ENCODE measurements at regions not wholly inside any gene's neighbourhood (a gene's known extent, or its start where the extent isn't known, plus 50 kb on each side); places are given as distances from the start of the nearest gene placed in this dataset.

DNA sequence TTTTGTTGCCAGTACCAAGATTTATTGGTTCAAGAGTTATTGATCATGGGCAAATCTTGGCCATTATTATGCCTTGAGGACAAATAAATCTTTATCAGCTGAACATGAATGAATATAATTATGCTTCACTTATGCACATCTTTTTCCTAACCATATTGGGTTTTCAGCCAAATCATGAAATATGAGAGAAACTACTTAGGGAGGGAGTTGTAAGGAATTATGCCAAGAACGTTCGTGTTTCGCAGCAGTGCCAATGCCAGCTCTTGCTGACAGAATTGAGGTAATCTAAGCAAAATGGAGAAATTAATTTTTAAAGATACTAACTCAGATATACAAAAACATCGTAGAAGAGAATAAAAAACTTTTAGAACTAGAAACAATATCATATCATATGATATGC is 301.1 kb upstream of the SASH1 start:
- no peak overlapping the region for H3K4me3 ChIP-seq (ENCODE audit: low read depth, low read length)
- TF ChIP-seq, protein P1, sequence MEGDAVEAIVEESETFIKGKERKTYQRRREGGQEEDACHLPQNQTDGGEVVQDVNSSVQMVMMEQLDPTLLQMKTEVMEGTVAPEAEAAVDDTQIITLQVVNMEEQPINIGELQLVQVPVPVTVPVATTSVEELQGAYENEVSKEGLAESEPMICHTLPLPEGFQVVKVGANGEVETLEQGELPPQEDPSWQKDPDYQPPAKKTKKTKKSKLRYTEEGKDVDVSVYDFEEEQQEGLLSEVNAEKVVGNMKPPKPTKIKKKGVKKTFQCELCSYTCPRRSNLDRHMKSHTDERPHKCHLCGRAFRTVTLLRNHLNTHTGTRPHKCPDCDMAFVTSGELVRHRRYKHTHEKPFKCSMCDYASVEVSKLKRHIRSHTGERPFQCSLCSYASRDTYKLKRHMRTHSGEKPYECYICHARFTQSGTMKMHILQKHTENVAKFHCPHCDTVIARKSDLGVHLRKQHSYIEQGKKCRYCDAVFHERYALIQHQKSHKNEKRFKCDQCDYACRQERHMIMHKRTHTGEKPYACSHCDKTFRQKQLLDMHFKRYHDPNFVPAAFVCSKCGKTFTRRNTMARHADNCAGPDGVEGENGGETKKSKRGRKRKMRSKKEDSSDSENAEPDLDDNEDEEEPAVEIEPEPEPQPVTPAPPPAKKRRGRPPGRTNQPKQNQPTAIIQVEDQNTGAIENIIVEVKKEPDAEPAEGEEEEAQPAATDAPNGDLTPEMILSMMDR (IDR thresholded peaks at IDR 0.05; ENCODE audit: control insufficient read depth, extremely low read depth, insufficient read depth): no peak
- no peak for DNase-seq (ENCODE audit: low read depth)

DNA sequence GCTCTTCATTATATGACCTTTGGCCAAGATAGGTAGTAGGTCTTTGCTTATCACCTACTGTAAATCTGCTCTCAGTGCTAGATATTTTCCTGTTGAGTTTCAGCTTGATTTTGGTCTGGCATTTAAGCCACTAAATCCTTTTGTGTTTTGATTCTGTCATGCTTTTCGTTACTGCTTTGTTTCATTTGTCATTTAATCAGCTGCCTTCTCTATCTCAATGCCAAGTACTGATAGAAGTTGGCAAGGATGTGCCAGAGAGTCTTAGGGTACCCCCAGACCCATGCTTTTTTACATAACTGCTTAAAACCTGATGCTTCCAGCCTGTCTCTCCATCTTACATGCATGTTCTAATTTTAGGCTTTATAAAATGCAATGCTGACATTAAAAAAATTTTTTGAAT is 300.1 kb upstream of the SASH1 start:
- no peak overlapping the region for H3K4me3 ChIP-seq (ENCODE audit: low read depth, low read length)
- TF ChIP-seq, protein P1 (IDR thresholded peaks at IDR 0.05; ENCODE audit: control insufficient read depth, extremely low read depth, insufficient read depth): no peak
- no peak for DNase-seq (ENCODE audit: low read depth)

DNA sequence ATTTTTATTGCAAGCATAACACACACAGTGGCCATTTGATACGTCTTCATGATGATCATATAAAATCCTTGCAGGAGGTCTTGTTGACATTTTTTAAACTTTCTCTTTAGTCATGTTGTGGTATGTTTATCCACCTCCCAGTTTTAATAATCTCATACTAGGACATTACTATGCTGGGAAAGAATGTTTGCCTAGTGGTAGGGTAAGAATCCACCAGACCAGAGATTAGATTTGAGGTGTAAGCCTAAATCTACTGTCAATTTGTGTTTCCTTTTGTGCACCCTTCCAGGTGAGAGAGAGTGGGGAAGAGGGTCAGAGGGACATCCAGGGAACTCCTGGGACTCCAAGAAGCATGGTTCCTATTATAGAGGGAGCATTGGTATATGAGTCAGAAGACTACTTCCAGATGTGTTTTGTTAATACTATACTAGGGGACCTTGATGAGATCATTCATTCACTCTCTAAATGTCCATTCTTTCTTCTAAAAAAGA is 298.3 kb upstream of the SASH1 start:
- TF ChIP-seq, protein P1 (IDR thresholded peaks at IDR 0.05; ENCODE audit: control insufficient read depth, extremely low read depth, insufficient read depth): no peak
- no peak for DNase-seq (ENCODE audit: low read depth)
- no peak overlapping the region for H3K4me3 ChIP-seq (ENCODE audit: low read depth, low read length)

DNA sequence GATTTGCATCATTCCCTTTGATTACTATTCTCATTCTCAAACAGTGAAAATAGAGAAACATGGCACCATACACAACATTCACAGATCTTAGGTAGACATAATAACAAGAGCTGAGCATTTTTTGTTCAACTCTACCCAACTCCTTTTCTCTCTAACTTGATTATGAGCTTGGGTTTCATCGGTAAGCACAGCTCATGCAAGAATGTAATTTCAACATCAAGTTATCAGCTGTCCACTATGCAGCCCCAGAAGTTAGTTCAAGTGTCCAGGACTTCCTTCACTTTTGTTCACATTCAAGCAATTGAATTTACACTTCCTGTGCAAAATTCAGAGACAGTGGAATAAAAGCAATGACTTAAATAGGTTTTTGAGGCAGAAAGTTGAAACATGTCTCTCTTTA is 297.7 kb upstream of the SASH1 start:
- TF ChIP-seq, protein P1 (IDR thresholded peaks at IDR 0.05; ENCODE audit: control insufficient read depth, extremely low read depth, insufficient read depth): no peak
- H3K4me3 ChIP-seq (ENCODE audit: low read depth, low read length): no peak overlapping the region
- DNase-seq (ENCODE audit: low read depth): no peak

DNA sequence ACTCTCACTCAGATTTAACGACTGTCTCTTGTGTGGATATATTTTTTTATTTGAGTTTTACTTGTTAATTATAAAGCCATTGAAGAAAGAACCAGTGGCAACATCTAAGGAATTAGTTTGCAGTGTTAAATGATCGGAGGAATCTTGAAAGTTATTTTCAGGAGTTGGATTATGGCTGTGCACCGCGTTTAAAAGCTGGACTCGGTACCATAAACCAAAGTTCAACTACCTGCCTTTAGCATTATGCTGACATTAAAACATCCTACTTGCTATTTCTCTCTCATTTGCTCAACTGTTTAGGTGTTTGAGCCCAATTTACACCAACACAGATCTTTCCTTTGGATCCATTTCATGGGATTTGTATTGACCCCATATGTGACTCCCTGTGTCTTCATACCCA is 289.4 kb upstream of the SASH1 start:
- H3K4me3 ChIP-seq (ENCODE audit: low read depth, low read length): no peak overlapping the region
- no peak for DNase-seq (ENCODE audit: low read depth)
- TF ChIP-seq, protein P1 (IDR thresholded peaks at IDR 0.05; ENCODE audit: control insufficient read depth, extremely low read depth, insufficient read depth): no peak

DNA sequence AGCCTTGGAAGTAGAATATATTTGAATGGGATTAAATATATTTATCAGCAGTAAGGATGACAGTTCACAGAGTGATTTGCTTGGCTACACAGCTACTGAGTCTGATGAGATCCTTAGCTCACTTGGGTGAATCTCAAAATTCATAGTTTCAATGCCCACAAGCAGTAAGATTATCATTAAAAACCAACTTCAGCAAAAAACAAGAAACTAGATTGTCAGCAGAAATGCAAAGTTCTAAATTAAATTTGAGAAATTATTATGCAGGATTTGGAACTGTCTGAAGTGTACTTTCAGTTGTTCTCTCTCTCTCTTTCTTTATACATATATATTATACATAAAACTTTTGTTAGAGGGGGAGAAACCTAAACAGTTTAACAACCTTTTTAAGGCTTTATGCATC is 288.8 kb upstream of the SASH1 start:
- TF ChIP-seq, protein P1 (IDR thresholded peaks at IDR 0.05; ENCODE audit: control insufficient read depth, extremely low read depth, insufficient read depth): no peak
- no peak for DNase-seq (ENCODE audit: low read depth)

DNA sequence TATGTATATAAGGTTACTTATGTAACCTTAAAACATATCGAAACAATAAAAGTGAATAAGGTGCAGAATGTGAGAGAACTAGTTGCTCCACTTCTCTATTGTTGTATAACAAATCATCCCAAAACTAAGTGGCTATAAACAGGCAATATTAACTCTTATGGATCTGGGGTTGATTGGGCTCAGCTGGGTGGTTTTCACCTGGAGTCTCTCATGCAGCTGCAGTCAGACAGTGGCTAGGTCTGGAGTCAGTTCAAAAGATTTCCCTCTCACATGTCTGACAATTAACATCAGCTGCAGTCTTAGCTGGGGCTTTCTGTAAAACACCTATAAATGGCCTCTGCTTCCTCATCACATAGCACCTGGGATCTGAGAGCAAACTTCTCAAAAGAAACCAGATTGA is 288.4 kb upstream of the SASH1 start:
- no peak overlapping the region for H3K4me3 ChIP-seq (ENCODE audit: low read depth, low read length)
- no peak for DNase-seq (ENCODE audit: low read depth)
- TF ChIP-seq, protein P1 (IDR thresholded peaks at IDR 0.05; ENCODE audit: control insufficient read depth, extremely low read depth, insufficient read depth): no peak

More for the DNA sequence above, 288.8 kb upstream of the SASH1 start:
- no peak overlapping the region for H3K4me3 ChIP-seq (ENCODE audit: low read depth, low read length)

Data from LNCaP clone FGC (cell line).